Sigmoid colon (tissue), 6 donors: ENCODE measurements at regions not wholly inside any gene's neighbourhood (a gene's known extent, or its start where the extent isn't known, plus 50 kb on each side); places are given as distances from the start of the nearest gene placed in this dataset.

ENCODE experiments used
- DNase-seq: peaks from one replicate; pipeline ENCODE4 v3.0.0-alpha.2; 2019
- H3K27ac ChIP-seq, 4 donors: fragments of 200-600 bp; sonication (generic); one replicate each; pipeline ENCODE4 v1.5.1; 2016 to 2019; ENCODE audit warnings: mild to moderate bottlenecking in 1 of 4
- H3K27me3 ChIP-seq, 3 donors: fragments of 200-600 bp; sonication (generic); one replicate each; pipeline ENCODE4 v1.5.1; 2019; ENCODE audit warnings: mild to moderate bottlenecking in 1 of 3
- H3K36me3 ChIP-seq, 4 donors: fragments of 200-600 bp; sonication (generic); one replicate each; pipeline ENCODE4 v1.5.1; 2016 to 2019
- H3K4me1 ChIP-seq, 4 donors: fragments of 200-600 bp; sonication (generic); one replicate each; pipeline ENCODE4 v1.5.1; 2017 to 2019
- H3K4me3 ChIP-seq, 4 donors: fragments of 200-600 bp; sonication (generic); one replicate each; pipeline ENCODE4 v1.5.1; 2017 to 2019; ENCODE audit warnings: mild to moderate bottlenecking in 2 of 4, moderate library complexity in 1 of 4
- H3K9me3 ChIP-seq, 4 donors: fragments of 200-600 bp in 3 of 4; sonication (generic) in 3 of 4; one replicate each; pipeline versions ENCODE4 v1.5.1 to v1.6.1; 2013 to 2019
- CTCF ChIP-seq, 4 experiments: fragments of 450-650 bp in 3 of 4; fragments of 200-600 bp in 1 of 4; IDR thresholded peaks; one replicate each; pipeline ENCODE4 v1.5.1; 2016 to 2019; ENCODE audit warnings: antibody characterized with exemption in 4 of 4, mild to moderate bottlenecking in 3 of 4, moderate library complexity in 2 of 4
- EP300 ChIP-seq, 4 donors: sonication (generic); formaldehyde crosslinking; IDR thresholded peaks; one replicate each; pipeline ENCODE4 v1.6.1; 2017; ENCODE audit warnings: antibody characterized with exemption in 4 of 4
- POLR2A ChIP-seq, 2 donors: fragments of 450-650 bp; IDR thresholded peaks; one replicate each; pipeline ENCODE4 v1.6.1; 2016; ENCODE audit warnings: antibody characterized with exemption in 2 of 2, mild to moderate bottlenecking in 2 of 2, moderate library complexity in 2 of 2
- POLR2AphosphoS5 ChIP-seq, 4 donors: sonication (generic); formaldehyde crosslinking; IDR thresholded peaks; one replicate each; pipeline ENCODE4 v1.6.1; 2017; ENCODE audit warnings: antibody characterized with exemption in 4 of 4
- WGBS, 2 donors: extraction: QIAGEN DNeasy Blood & Tissue Kit; methylation state at CpG; one replicate each; pipeline ENCODE4 v1.1.7; 2013; 5-methylcytosine and 5-hydroxymethylcytosine counted together
- intact Hi-C: fragments of 100-400 bp; cut with DNase I; formaldehyde crosslinking; loops from one replicate; pipeline ENCODE4 v1.15.1; 2023
- donor health status: healthy with polysubstance abuse.
- donor health status: healthy.

GRCh38 chr5:122547219-122547618 is 227.7 kb upstream of the SNX2 start:
- H3K27ac ChIP-seq = no peak overlapping the region

GRCh38 chr5:122547669-122548068 is 227.2 kb upstream of the SNX2 start:
- 89 to 92% methylated on average over 4 of the region's 4 CpGs for WGBS, 2 donors
- no peak for TF ChIP-seq CTCF (IDR thresholded peaks at IDR 0.05)
- TF ChIP-seq POLR2A (IDR thresholded peaks at IDR 0.05) = no peak
- no peak for TF ChIP-seq POLR2AphosphoS5 (IDR thresholded peaks at IDR 0.05)
- no peak for TF ChIP-seq EP300 (IDR thresholded peaks at IDR 0.05)
- intact Hi-C loops = no loop called here
- no peak overlapping the region for H3K27ac ChIP-seq
- DNase-seq = no peak
- H3K36me3 ChIP-seq = no peaks in the 10 kb centered on the region
- no peaks in the 10 kb centered on the region for H3K9me3 ChIP-seq
- H3K4me3 ChIP-seq = no peak overlapping the region
- H3K27me3 ChIP-seq = no peaks in the 10 kb centered on the region
- H3K4me1 ChIP-seq = no peaks in the 10 kb centered on the region

More at GRCh38 chr5:122547219-122547618, 227.7 kb upstream of the SNX2 start:
- Histone ChIP-seq H3K9me3 (no peaks in the 10 kb centered on the region), H3K27me3 (no peaks in the 10 kb centered on the region), H3K4me3 (no peak overlapping the region), H3K36me3 (no peaks in the 10 kb centered on the region), H3K4me1 (no peaks in the 10 kb centered on the region)
- intact Hi-C loops = no loop called here
- no peak for TF ChIP-seq POLR2AphosphoS5 (IDR thresholded peaks at IDR 0.05)
- no peak for TF ChIP-seq POLR2A (IDR thresholded peaks at IDR 0.05)
- no peak for TF ChIP-seq EP300 (IDR thresholded peaks at IDR 0.05)
- DNase-seq = no peak
- 62 to 85% methylated on average over 2 of the region's 2 CpGs for WGBS, 2 donors

GRCh38 chr5:122559676-122560075 is 215.2 kb upstream of the SNX2 start:
- Histone ChIP-seq H3K4me1 (peaks cover 0 to 9% (median 3%) of the 10 kb centered on the region in 4 donors), H3K36me3 (no peaks in the 10 kb centered on the region), H3K9me3 (no peaks in the 10 kb centered on the region), H3K27me3 (no peaks in the 10 kb centered on the region), H3K4me3 (no peak overlapping the region), H3K27ac (no peak overlapping the region)
- DNase-seq = no peak
- no peak for TF ChIP-seq CTCF (IDR thresholded peaks at IDR 0.05)
- intact Hi-C loops = no loop called here

- 25 to 53% methylated on average over 3 of the region's 3 CpGs for whole genome bisulfite sequencing, 2 donors
- peaks cover 0 to 9% (median 3%) of the 10 kb centered on the region in 4 donors for H3K4me1 ChIP-seq
- TF ChIP-seq EP300 (IDR thresholded peaks at IDR 0.05) = no peak
- TF ChIP-seq CTCF (IDR thresholded peaks at IDR 0.05) = no peak
- TF ChIP-seq POLR2A (IDR thresholded peaks at IDR 0.05) = no peak
These were observed 213.7 kb upstream of the SNX2 start for GRCh38 chr5:122561209-122561608.

GRCh38 chr5:122565331-122565730 is 209.5 kb upstream of the SNX2 start:
- Histone ChIP-seq H3K27ac (no peak overlapping the region), H3K27me3 (no peaks in the 10 kb centered on the region), H3K36me3 (no peaks in the 10 kb centered on the region), H3K4me1 (peaks cover 0 to 9% (median 3%) of the 10 kb centered on the region in 4 donors), H3K9me3 (no peaks in the 10 kb centered on the region), H3K4me3 (no peak overlapping the region)
- WGBS, 2 donors = 91 to 94% methylated on average over 9 of the region's 9 CpGs
- intact Hi-C loops = no loop called here
- no peak for DNase-seq
- no peak for TF ChIP-seq CTCF (IDR thresholded peaks at IDR 0.05)
- no peak for TF ChIP-seq POLR2A (IDR thresholded peaks at IDR 0.05)
- no peak for TF ChIP-seq EP300 (IDR thresholded peaks at IDR 0.05)
- TF ChIP-seq POLR2AphosphoS5 (IDR thresholded peaks at IDR 0.05) = no peak

More at GRCh38 chr5:122561209-122561608, 213.7 kb upstream of the SNX2 start:
- intact Hi-C loops = no loop called here
- H3K27ac ChIP-seq = no peak overlapping the region
- no peaks in the 10 kb centered on the region for H3K9me3 ChIP-seq
- H3K36me3 ChIP-seq = no peaks in the 10 kb centered on the region
- DNase-seq = no peak
- no peaks in the 10 kb centered on the region for H3K27me3 ChIP-seq
- no peak overlapping the region for H3K4me3 ChIP-seq
